ENCODE measurements at regions not wholly inside any gene's neighbourhood (a gene's known extent, or its start where the extent isn't known, plus 50 kb on each side); places are given as distances from the start of the nearest gene placed in this dataset.
"Not testable (repeated sequence)": the region's sequence is repeated elsewhere in the genome, so short reads cannot be mapped to it uniquely, and the experiment has no call there.

DNA sequence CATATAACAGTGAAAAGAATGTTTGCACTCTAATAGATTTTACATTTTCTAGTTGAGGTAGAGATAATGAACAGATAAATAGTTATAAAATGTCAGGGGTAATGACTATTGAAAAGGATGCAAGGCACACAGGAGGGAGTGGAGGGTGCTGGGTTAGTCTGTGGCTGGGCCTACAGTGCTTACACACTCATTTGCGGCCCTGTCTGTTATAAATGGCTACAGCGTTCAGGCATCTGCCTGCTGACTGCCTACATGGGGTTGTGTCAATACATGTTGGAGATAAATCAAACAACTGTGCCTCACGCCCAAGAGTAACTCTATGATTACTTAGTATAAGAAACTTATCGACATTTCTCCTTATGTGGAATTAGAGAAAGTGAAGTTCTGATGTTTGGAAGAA lies 313.3 kb downstream of the ACTR3B start:
- Mint-ChIP-seq H3K4me1 (ENCODE audit: low read depth) (no peaks in the 10 kb centered on the region), H3K4me3 (no peak overlapping the region), H3K36me3 (ENCODE audit: low read depth) (no peaks in the 10 kb centered on the region), H3K9me3 (peaks cover 43% of the 10 kb centered on the region), H3K27me3 (ENCODE audit: insufficient read depth) (no peaks in the 10 kb centered on the region), H3K27ac (no peak overlapping the region)
- TF ChIP-seq, protein P1, sequence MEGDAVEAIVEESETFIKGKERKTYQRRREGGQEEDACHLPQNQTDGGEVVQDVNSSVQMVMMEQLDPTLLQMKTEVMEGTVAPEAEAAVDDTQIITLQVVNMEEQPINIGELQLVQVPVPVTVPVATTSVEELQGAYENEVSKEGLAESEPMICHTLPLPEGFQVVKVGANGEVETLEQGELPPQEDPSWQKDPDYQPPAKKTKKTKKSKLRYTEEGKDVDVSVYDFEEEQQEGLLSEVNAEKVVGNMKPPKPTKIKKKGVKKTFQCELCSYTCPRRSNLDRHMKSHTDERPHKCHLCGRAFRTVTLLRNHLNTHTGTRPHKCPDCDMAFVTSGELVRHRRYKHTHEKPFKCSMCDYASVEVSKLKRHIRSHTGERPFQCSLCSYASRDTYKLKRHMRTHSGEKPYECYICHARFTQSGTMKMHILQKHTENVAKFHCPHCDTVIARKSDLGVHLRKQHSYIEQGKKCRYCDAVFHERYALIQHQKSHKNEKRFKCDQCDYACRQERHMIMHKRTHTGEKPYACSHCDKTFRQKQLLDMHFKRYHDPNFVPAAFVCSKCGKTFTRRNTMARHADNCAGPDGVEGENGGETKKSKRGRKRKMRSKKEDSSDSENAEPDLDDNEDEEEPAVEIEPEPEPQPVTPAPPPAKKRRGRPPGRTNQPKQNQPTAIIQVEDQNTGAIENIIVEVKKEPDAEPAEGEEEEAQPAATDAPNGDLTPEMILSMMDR (IDR thresholded peaks at IDR 0.05): no peak
- DNase-seq: no peak

DNA sequence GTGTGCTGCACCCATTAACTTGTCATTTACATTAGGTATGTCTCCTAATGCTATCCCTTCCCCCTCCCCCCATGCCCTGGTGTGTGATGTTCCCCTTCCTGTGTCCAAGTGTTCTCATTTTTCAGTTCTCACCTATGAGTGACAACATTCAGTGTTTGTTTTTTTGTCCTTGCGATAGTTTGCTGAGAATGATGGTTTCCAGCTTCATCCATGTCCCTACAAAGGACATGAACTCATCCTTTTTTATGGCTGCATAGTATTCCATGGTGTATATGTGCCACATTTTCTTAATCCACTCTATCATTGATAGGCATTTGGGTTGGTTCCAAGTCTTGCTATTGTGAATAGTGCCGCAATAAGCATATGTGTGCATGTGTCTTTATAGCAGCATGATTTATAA lies 316.7 kb downstream of the ACTR3B start:
- DNase-seq: not testable (repeated sequence)

DNA sequence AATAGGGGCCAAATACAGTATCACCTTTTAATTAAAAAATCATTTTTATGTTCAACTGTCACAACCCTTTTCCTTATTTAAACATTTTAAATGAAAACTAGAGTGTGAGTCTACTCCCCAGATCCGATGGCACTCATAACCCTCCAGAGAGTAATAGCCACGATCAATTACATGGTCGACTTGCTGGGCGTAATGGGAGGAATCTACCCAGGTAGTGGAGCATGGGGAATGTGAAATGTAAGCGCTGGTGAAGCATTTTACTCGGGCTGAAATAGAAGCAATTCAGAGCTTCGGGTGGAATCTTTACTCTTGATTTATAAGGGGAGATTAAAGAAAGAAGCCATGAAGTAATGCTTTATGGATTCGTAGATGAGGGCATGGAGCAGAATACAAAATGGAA lies 321.9 kb downstream of the ACTR3B start:
- Mint-ChIP-seq H3K36me3 (ENCODE audit: low read depth) (no peaks in the 10 kb centered on the region; the same call in 1 of the 2 replicates), H3K27me3 (ENCODE audit: insufficient read depth) (peaks cover 1% of the 10 kb centered on the region), H3K4me3 (no peak overlapping the region), H3K4me1 (ENCODE audit: low read depth) (no peaks in the 10 kb centered on the region), H3K27ac (no peak overlapping the region), H3K9me3 (peaks cover 58% of the 10 kb centered on the region)
- no peak for DNase-seq
- TF ChIP-seq, protein P1 (IDR thresholded peaks at IDR 0.05): no peak

More for the DNA sequence above, 316.7 kb downstream of the ACTR3B start:
- H3K4me1 Mint-ChIP-seq (ENCODE audit: low read depth); H3K27ac Mint-ChIP-seq; H3K27me3 Mint-ChIP-seq (ENCODE audit: insufficient read depth); H3K4me3 Mint-ChIP-seq; H3K36me3 Mint-ChIP-seq (ENCODE audit: low read depth): not testable (repeated sequence)
- H3K9me3 Mint-ChIP-seq: peaks cover 50% of the 10 kb centered on the region

DNA sequence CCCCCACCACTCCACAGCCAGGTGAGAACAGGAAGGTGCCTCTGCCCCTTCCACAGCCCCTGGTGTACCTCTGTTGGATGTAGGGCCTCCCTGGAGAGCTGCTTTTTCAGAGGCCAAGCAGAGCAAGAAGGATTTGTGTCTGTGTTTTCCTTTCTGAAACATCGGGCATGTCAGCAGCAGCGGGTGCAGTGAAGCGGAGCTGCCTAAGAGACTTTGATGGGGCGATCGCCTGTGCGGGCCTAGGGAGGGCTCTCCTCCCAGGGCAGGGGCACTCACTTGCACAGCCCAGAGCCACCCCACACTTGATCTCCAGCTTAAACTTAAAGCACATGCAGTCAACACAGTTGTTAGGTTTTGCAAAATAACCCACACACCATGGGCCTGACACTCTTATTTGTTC lies 324.7 kb downstream of the ACTR3B start:
- H3K27ac Mint-ChIP-seq: no peak overlapping the region
- peaks cover 1% of the 10 kb centered on the region for H3K27me3 Mint-ChIP-seq (ENCODE audit: insufficient read depth)
- TF ChIP-seq, protein P1 (IDR thresholded peaks at IDR 0.05): no peak
- no peaks in the 10 kb centered on the region for H3K4me1 Mint-ChIP-seq (ENCODE audit: low read depth)
- no peak overlapping the region for H3K4me3 Mint-ChIP-seq
- H3K36me3 Mint-ChIP-seq (ENCODE audit: low read depth): no peaks in the 10 kb centered on the region; the same call in 1 of the 2 replicates
- no peak for DNase-seq
- H3K9me3 Mint-ChIP-seq: peaks cover 61% of the 10 kb centered on the region

DNA sequence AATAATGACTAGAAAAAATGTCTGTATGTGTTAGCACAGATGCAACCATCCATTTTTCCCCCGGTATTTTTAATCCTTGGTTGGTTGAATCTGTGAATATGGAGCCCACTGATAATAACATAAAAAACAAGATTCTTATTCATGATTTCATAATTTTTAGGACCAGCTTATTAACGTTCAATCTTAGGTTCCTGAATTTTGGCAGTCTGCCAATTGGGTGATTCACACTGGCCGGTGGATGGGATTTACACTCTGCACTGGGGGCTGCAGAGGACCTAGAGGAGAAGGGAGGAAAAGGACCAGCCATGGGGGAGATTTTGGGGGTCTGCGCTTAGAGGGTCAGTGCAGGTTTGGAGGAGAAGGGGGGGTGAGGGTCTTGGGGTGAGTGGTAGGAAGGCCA lies 327.9 kb downstream of the ACTR3B start:
- no peak for DNase-seq
- no peaks in the 10 kb centered on the region for H3K36me3 Mint-ChIP-seq (ENCODE audit: low read depth)

DNA sequence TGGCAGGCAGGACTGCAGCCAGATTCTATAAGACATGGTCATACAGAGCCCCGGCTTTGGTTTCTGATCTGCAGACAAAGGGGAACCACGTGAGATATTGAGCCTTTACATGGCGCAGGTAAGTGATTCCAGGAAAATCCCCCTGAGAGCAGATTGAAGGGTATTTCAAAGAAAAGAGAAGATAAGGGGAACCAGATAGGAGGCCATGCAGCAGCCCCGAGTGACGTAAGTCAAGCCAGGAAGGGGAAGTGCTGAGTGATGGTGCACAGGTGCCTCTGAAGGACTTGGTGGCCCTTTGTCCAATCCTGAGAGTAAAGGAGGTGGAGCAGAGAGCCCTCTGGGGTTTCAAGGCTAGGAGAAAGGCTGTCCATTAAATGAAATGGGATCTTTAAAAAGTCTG lies 329.0 kb downstream of the ACTR3B start:
- Mint-ChIP-seq H3K27ac (no peak overlapping the region), H3K4me3 (no peak overlapping the region), H3K4me1 (ENCODE audit: low read depth) (no peaks in the 10 kb centered on the region), H3K9me3 (peaks cover 54% of the 10 kb centered on the region), H3K27me3 (ENCODE audit: insufficient read depth) (peaks cover 1% of the 10 kb centered on the region; the same call in 1 of the 2 replicates), H3K36me3 (ENCODE audit: low read depth) (no peaks in the 10 kb centered on the region)
- TF ChIP-seq, protein P1 (IDR thresholded peaks at IDR 0.05): no peak
- DNase-seq: no peak

More for the DNA sequence above, 327.9 kb downstream of the ACTR3B start:
- TF ChIP-seq, protein P1 (IDR thresholded peaks at IDR 0.05): no peak
- Mint-ChIP-seq H3K9me3 (peaks cover 50% of the 10 kb centered on the region), H3K4me1 (ENCODE audit: low read depth) (no peaks in the 10 kb centered on the region), H3K27me3 (ENCODE audit: insufficient read depth) (peaks cover 1% of the 10 kb centered on the region), H3K4me3 (no peak overlapping the region), H3K27ac (no peak overlapping the region)
